GM18519 (cell line): ENCODE measurements at regions not wholly inside any gene's neighbourhood (a gene's known extent, or its start where the extent isn't known, plus 50 kb on each side); places are given as distances from the start of the nearest gene placed in this dataset.

Source experiments
- ATAC-seq: cut with Tn5 transposase; IDR thresholded peaks from one replicate; pipeline ENCODE4 v1.9.1; 2021; ENCODE audit warnings: mild to moderate bottlenecking, moderate library complexity; ENCODE audit not compliant: unreplicated experiment, low FRiP score

DNA sequence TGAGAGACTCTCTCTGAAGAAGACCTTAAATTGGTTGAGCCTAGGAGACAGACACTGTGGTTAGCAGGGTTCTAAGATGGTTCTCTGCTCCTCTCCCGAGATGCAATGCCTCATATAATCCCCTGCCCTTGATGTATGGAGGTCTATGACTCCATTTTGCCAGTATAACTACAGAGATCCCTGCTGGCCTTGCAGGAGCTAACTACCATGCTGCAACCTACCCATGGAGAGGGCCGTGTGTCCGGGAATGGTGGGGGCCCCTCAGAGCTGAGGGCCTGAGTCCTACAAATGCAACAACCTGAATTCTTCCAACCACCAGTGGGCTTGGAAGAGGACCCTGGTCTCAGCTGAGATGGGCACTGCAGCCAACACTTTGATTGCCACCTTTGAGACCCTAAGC lies 388.0 kb downstream of the SETD4 start:
- no peak for ATAC-seq

DNA sequence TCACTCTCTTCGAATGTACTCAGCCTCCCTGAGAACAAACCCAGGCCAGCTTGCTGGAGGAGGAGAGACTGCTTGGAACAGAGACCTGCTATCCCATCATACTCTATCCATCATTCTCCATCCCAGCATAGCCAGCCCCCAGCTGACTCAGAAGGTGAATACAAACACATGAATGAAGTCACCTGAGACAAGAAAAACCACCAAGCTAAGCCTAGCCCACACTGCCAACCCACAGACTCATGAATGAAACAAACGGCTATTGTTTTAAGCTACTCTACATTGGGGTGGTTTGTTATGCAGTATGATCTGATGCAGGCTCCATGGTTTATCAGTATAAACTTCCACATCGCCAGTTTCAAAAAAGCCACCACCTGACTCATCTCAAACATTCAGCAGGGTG lies 395.6 kb downstream of the SETD4 start:
- no peak for ATAC-seq

DNA sequence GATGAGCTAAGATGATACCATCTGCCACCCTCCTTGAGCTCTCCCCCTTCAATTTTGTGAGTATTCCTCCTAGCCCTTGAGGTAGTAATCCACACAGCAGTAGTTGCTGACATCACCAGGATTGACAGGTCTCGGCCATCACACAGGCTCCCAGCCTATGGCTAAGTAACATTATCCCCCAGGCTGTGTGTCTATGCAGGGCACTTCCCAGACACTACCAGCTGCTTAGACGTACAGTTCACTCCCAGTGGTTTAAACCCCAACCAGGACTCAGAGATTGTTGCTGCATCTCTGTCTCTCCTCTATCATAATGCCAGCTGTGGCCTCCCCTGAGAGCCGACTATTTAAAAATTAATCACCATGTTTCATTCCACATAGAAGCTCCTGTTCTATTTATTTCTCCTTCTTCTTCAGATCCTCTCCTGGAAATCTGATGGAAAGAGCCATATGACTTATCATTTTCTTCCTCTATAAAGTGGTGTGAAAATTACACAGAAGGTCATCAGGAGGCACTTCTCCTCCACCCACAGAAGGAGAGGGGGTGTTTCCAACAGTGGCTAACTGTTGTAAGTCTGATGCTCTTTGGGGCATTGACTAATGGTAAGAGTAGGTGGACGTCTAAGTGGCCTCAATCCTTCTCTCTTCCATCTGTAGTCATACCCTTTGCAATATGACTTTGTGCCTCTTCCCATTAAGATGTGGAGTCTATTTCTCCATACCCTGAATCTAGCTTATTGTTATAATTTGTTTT lies 396.3 kb downstream of the SETD4 start:
- ATAC-seq = no peak

DNA sequence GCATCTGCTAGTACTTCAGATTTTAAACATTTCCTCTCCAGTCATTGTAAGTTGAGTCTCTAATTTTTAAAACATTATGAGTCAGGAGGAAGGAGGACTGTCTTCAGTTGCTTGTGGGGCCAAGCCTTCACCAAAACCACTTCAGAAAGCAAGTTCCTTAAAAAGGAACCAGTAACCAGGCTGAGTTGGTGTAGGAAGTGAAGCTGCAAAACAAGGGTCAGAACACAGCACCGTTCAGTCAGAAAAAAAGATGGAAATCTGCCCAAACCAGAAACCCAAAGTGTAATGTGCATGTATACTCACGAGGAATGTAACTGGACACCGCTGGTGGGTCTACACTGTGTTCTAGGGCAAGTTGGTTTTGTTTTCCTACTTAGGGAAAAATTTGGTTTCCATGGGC lies 402.1 kb downstream of the SETD4 start:
- ATAC-seq = no peak

DNA sequence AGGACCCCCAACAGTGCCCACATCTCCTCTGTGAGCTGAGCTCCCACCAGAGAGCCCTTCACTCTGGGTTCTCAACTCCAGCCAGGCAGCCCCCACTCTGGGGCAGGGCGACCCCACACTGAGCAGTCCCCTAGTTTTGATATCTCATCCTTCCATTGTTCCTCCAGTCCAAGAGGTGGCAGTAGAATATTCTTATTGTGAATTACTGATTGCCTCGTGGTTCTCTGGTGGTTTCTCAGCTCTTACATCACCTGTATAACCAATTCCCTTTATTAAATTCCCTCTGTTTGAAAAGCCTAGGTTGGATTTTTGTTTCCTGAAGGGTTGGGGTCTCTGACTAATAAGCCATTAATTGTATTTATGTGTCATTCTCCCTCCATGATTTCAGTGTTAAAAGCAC lies 407.5 kb downstream of the SETD4 start:
- no peak for ATAC-seq

DNA sequence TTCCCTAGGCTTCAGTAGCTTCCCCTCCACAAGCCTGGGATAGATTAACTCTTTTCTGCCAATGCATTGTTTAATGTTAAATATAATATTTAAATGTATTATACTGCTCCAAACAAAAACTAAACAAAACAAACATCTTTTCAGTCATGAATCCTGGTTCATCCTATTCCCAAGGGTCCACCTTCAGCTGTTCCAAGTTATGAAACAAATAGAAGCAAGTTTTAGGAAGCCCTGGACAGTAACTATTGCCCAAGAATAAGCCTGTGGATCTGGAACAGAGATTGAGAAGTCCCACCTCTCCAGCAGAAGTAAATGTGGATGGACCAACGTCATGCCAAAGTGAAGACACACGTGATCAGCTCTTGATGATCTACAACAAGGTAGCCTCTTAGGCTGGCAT lies 408.1 kb downstream of the SETD4 start:
- no peak for ATAC-seq

DNA sequence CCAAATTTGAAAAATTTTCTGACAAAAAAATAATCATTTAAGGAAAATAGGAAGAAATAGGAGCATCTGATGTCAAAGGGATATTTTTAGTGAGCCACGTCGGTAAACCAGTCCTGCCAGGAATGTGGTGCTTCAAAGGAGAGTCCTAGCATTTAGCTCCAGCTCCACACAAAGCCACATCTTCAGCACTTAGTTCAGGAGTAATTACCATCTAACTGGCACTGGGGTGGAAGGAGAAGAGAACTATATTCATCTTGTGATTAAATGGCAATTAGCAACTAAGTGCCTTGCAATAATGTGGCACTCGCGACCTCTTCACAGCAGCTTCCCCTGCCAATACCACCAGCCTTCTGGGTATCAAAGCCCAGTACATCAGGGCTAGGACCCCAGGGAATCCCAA lies 409.1 kb downstream of the SETD4 start:
- no peak for ATAC-seq

DNA sequence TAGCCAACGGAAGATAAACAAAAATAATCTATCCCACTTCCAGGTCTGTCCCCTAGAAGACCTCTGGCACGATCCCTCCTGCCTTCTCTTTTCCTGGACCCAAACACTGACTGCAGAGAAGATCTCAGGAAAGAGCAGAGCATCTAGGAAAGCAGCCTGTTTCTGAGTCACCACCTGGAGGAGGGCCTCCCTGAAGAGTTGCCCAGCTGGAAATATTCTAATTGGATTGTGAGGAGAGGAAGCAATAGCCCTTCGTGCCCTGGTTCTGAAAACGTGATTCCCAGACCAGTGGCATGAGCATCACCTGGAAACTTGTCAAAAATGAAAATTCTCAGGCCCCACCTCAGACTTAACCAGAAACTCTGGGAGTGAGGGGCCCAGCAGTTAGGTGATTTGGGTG lies 411.1 kb downstream of the SETD4 start:
- no peak for ATAC-seq

DNA sequence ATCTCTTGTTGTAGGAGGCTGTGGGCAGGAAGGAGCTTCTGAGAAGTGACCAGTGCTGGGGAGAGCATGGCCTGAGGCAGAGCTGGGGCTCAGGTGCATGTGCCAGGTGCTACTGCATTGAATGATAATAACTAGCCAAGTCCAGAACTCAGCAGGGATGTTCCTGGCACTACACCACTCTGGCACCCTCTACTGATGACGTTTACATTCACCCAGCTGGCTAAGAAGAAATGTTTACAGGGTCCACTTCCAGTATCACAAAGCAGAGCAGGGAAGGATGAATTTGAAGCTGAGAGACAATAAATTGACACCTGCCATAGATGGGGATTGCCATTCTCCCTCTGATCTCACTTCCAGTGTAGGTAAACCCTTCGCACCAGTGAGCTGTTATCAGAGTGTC lies 411.8 kb downstream of the SETD4 start:
- ATAC-seq = no peak

DNA sequence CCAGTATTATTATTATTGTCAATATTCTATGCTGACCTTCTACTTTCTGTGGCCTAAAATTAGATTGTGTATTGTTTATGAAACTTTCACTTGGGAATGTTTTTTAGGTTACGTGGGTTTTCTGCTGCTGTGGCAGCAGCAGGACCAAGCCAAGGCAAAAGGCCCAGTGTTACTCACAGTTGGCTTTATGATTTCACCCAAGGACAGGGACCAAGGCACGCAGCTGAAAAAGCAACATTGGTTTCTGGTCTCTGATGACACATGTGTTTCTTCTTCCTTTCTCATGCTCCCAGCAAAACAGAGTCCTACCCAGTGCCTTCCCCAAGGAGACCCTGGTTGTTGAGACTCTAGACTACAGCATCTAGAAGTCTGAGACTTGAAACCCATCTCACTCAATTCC lies 413.7 kb downstream of the SETD4 start:
- no peak for ATAC-seq

DNA sequence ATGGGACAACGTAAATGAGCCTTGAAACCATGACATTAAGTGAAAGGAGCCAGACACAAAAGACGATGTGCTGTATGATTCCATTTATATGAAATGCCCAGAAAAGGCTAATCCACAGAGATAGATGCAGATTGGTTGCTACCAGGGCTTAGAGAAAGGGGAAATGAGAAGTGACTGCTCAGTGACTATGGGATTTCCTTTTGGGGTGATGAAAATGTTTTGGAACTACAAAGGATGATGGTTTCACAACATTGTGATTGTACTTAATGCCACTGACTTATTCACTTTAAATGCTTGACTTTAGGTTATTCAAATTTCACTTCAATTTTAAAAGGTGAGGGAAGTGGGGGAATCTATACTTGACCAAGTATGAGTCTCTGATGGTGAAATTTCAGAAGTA lies 414.3 kb downstream of the SETD4 start:
- ATAC-seq = no peak

DNA sequence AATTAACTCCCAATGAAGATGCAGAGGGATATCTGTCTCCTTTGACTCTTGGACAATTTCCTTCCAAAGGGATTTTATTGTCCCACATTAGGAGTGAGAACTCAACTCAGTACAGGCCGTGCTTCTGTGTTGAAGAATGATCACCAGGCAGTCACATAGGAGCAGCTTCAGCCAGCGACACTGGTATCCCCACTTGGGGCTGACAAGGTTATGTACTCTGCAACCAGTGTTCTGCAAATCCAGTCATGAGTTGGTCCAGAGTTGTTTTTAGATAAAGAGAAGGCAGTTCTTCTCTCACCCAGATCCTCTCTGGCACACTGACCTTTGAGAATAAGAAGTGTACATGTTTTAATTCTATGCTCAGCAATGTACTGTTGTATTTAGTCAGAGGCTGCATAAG lies 415.8 kb downstream of the SETD4 start:
- ATAC-seq = no peak

DNA sequence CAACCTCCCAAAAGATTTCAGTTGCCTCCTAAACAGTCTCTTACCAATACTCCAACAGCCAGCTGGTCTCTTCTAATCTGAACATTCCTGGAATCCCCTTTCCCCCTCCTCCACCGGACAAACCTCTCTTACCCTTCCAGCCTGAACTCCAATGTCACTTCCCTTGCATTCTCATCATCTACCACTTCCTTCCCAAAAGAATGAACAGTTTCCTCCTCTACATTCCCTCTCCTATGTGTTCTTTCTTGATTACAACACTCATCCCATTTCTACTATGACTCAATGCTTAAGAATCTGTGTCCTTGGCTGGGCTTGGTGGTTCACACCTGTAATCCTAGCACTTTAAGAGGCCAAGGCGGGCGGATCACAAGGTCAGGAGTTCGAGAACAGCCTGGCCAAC lies 417.1 kb downstream of the SETD4 start:
- ATAC-seq = no peak

DNA sequence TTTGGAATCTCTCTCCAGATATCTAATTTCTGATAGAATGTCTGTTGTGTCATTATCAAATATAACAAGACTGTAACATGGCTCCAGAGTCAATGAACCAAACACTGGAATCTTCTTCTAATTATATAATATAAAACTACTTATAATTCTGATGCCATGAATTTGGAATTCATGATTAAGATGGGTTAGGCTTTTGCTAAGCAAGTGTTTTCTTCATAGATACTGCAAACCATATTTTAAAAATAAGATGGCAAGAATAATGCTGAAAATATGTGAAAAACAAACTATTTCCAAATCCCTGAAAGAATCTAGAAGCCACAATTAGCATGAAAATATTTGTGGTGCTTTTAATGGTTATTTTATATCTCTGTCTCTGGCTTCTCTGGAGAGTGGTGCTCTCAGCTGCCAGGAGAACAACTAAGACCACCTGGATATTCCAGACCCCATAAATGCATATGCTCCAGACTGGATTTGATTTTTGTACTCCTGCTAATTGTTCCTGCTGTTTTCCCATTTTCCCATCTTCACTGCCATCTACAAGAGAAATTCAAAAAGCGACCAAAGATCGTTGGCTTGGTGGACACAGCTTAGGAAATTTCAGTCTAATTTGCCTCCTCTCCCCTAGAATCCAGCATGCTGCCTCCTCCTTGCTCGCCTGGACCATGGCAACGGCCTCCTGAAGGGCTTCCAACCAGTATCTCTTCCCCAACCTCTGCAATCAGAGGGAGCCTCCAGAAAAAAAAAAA lies 418.9 kb downstream of the SETD4 start:
- ATAC-seq = no peak

DNA sequence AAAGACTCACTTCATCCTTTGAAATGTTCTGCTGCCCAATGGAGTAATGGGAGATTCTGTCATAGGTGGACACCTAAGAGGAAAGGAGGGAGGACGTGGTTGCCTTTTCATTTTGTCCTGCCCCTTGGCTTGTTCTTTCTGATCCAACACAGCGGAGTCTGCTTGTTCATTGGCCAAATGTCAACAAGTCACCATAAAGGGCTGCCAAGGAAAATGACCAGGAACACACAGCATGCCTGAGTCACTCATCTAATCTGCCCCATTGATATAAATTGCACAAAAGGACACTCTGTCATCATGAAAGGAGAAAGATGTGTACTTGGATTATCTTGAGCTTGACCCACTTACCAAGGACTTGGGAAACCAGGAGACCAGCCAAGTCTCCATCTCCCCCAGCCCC lies 422.9 kb downstream of the SETD4 start:
- ATAC-seq = no peak

DNA sequence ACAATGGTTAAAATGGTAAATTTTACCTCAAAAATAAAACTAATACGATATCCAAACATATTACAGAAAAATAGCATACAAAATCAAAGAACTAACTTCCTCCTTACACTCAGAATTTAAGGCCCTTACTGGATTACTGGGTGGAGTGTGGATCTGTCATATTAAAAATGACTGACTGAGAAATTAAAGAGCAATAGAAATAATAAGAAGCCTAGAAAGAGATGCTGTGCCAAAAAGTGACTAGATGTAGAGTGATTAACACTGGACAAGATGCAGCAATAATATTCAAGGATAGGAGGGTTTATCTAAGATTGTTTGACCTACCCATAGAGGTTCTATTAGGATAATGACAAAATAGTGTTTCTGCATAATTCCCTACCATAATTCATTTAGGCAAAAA lies 424.3 kb downstream of the SETD4 start:
- no peak for ATAC-seq

DNA sequence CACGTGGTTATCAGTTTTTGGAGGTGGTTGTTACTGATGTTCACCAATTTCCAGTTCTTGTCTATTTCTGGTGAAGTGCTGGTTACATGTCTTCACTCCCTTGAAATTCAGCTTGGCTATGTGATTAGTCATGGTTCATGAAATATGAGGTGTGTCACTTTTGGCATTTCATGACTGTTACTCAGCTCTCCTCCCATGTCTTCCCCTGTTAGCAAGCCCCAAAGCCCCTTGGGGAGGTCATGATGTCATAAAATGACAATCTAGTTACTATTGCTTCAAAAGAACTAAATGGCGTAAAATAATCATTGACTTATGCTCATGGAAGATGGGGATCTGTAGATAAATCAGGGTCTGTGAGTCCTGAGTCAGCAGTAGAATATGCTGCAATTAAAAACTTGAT lies 425.1 kb downstream of the SETD4 start:
- ATAC-seq = no peak

DNA sequence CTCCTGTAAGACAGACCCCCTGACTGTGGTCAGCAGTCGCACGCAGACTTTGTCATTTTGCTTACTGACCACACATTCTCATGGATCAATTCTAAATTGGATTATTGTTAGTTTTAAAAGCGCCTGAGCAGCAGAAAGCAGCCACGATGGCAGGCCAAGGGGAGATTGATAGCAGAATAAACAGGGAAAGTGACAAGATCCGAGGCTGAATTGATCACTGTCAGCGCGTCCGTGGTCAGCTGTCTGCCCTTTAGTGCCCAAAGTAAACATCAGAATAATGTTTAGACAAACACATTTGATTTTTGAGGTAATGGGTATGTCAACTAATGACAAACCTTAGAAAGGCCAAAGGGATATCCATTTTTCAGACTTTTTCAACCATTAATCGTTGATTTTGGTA lies 426.8 kb downstream of the SETD4 start:
- ATAC-seq = no peak

DNA sequence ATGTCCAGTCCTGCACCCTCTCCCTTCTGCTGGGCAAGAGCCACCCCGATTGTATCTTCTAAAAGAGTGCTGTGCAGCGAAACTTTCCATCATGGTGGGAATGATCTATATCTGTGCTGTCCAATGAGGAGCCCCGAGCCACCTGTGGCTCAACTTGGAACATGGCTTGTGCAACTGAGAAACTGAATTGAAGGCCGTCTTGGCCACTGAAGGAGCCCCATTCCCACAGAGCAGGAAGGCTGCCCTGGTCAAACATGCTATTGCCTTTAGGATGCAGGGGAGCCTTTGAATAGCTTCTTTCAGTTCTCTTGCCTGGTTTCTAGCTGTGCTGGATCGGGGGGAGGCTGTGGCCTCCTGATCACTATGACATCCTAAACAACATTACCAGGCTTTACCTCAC lies 427.6 kb downstream of the SETD4 start:
- ATAC-seq = no peak

DNA sequence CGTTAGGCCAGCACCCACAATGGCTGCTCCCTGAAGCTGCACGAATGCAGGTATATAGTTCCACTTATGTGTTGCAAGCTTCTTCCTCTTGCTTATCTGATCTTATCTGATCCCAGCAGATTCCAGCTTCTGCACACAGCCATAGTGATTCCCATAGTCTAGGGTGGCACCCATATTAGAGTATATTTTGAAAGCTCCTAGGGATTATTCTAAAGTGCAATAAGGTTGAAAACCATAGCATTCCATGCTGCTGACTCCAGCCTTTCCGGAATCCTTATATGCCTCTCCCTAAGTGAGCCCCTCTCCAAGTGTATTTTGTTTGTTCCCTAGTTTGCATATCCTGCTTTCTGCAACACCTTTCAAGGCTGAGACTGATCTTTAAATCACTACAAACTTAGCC lies 432.0 kb downstream of the SETD4 start:
- no peak for ATAC-seq

DNA sequence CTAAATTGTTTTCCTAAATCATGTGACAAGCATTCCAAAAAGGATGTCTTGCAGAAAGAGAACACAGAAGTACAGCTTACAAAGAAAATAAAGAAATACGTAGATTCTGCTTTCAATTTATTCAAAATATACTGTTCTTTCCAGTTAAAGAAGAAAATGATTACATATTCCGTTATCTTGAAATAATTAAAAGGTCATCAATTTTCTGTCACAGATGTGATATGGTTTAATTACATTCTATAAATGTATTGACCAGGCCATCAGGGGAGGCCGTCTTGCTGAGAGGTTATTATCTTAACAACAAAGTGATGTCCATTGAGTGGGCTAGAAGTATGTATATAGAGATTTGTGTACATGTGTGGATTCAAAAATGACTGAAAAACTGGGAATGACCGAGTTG lies 432.9 kb downstream of the SETD4 start:
- ATAC-seq = no peak

DNA sequence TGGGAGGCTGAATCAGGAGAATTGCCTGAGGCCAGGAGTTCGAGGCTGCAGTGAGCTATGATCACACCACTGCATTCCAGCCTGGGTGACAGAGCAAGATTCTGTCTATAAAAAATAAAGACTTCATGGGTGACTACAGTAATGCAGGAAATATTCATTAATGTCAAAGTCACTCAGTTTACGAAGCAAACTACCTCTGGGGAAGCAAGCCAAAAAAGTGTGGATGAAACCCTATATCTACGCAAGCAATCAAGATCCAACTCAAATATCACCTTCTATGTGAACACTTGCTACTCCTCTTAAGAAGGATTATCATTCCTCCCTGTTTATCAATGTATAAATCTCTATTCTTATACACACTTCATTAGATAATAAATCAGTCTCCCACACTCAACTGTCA lies 434.8 kb downstream of the SETD4 start:
- no peak for ATAC-seq
